ENCODE measurements at regions not wholly inside any gene's neighbourhood (a gene's known extent, or its start where the extent isn't known, plus 50 kb on each side); places are given as distances from the start of the nearest gene placed in this dataset.
"Not testable (repeated sequence)": the region's sequence is repeated elsewhere in the genome, so short reads cannot be mapped to it uniquely, and the experiment has no call there.

DNA sequence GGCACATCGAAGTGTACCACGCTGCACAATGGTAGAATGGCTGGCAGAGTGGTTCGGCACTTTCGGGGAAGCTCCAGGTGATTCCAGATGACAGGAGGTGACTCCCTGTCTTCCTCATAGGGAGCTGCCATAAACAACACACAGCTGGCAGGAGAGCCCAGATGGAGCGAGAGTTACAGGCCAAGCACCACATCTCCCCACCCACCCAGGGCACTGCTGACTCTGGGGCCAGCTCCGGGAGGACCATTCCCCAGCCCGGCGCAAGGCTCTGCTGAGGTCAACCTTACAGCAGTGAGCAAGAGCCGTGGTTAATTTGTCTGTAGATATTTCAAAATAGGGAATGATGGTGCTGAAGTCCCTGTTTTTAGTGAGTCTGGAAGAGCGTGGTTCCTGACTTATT, 78.8 kb upstream of the HMGXB4 start:
- no peak for DNase-seq (ENCODE audit: low read depth in 1 of 2, low spot score in 1 of 2)

DNA sequence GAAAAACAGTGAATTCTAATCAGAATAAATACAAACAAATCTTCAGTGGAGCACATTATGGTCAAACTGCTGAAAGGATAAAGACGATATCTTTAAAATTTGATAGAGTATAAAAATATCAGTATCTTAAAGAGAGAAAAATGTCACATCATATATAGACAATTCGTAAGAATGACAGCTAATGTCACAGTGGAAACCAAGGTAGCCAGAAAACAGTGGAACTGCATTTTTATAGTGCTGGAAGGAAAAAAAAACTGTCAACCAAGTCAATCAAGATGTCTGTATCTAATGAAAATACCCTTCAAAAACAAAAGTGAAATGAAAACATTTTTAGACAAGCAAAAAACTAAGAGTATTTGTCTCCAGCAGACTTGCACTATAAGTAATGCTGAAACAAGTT, 73.4 kb upstream of the HMGXB4 start:
- DNase-seq (ENCODE audit: low read depth in 1 of 2, low spot score in 1 of 2) = no peak

DNA sequence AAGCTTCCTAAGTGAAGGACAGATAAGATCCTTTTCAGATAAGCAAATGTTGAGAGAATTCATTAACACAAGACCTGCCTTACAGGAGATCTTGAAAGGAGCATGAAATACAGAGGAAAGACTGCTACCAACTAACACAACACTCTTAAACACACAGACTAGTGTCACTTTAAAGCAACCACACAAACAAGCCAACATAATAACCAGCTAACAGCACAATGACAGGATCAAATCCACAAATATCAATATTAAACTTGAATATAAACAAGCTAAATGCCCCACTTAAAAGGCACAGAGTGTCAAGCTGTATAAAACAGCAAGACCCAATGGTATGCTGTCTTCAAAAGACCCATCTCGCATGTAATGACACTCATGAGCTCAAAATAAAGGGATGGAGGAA, 70.8 kb upstream of the HMGXB4 start:
- no peak for DNase-seq (ENCODE audit: low read depth in 1 of 2, low spot score in 1 of 2)

DNA sequence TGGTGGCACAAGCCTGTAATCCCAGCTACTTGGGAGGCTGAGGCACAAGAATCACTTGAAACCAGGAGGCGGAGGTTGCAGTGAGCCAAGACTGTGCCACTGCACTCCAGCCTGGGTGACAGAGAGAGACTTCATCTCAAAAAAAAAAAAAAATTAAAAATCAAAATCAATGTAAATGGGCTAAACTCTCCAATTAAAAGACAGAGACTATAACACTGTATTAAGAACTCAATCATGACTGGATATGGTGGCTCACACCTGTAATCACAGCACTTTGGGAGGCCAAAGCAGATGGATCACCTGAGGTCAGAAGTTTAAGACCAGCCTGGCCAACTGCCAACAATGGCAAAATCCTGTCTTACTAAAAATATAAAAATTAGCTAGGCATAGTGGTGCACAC, 68.4 kb upstream of the HMGXB4 start:
- DNase-seq (ENCODE audit: low read depth in 1 of 2, low spot score in 1 of 2) = not testable (repeated sequence)

DNA sequence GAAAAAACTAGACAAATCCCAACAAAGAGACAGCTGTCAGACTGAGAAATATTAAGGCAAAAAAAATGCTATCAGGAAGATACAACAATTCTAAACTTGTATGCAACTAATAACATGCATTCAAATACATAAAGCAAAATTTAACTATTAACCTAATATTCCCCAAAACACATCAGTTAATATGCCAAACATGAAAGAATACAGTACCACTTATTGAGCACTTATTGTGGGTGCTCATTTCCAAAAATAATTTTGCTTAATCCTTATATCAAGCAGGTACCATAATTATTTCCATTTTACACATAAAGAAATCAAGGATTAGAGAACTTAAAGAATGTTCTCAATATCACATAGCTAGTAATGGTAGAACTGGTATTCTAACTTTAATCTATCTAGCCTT, 67.7 kb upstream of the HMGXB4 start:
- no peak for DNase-seq (ENCODE audit: low read depth in 1 of 2, low spot score in 1 of 2)

DNA sequence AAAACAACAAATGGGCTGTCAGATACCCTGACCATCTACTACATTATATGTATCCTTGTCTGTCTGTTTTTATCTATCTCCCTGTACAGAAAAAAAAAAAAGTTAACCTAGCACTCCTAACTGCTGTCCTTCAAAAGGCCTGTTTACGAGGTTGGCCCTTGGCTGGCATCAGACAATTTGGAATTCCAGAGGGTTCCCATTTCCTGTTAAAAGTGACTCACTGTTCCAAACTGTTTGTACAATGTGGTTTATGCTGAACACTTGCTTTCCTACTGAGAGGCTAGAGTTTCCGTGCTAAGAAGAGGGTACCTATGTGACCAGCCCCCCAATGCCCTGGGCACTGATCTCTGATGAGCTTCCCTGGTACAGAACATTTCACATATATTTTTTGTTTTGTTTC, 65.9 kb upstream of the HMGXB4 start:
- no peak for DNase-seq (ENCODE audit: low read depth in 1 of 2, low spot score in 1 of 2)

DNA sequence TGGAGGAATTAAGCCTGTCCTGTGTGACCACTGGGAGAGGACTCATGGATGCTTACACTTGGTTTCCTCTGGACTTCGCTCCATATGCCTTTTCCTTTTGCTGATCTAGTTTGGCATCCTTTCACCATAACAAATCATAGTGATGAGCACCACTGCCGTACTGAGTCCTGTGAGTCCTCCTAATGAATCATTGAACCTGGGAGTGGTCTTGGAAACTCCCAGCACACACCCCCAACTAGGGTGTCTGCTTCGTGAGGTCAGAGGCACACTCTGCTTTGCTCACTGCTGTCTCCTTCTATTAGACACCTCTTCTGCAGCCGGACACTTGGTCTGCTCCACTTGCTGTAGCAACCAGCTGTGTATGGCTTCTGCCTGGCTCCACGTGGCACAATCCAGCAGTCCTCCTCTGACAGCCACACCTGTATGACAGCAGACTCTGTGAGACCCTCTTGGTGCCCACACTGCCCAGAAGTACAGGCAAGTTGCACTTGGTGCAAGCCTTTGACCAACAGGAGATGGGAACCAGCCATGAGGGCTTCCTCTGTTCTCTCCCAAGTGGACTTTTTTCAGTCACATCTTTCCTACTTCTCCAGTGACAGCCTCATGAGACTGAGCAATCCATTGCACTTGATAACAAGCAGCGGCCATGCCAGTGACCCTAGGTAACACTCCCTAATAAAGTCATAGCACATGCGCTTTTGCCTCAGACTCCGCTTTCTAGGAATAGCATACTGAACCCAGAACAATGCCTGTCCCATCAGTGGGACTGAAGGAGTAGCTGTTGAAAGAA, 65.0 kb upstream of the HMGXB4 start:
- DNase-seq (ENCODE audit: low read depth in 1 of 2, low spot score in 1 of 2) = no peak

DNA sequence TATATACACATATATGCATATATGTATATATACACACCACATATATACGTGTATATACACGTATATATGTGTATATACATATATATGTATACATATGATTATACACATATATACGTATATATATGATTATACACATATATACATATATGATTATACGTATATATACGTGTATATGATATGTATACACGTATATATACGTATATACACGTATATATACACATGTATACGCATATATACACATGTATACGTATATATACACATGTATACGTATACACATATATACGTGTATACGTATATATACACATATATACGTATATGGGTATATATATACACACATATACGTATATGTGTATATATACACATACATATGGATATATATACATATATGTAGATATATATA, 62.1 kb upstream of the HMGXB4 start:
- DNase-seq (ENCODE audit: low read depth in 1 of 2, low spot score in 1 of 2) = no peak

DNA sequence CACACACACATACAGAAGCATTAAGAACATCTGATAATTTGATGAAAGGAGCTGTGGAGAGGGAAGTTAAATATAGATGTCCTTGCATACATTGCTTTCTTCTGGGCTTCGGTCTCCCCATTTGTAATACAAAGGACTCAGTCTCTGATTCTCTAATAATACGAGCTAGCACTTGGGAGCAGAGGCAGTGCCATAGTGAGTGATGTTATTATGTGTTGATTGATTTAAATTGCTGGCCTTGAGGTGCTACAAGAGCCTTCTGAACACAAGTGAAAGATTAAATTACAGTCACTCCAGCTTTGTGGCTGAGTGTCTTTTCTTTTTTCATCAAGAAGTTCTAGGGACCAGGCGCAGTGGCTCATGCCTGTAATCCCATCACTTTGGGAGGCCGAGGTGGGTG, 61.5 kb upstream of the HMGXB4 start:
- no peak for DNase-seq (ENCODE audit: low read depth in 1 of 2, low spot score in 1 of 2)

DNA sequence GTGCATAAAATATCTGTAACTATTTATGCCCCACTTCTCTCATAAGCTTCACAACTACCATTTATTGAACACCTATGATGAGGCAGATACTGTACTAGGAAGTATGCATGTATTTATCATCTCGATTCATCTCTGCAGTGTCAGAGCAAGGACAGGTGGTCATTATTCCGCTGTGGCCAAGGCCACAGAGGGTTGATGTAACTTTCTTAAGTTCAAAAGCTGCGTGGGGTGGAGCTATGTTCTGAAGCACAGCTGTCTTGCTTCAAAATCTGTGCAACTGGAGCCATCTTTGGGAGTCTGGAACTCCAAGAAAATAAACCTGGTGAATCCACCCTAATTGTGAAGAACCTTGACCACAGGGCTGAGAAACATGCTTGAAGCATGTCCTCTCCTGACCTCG, 60.2 kb upstream of the HMGXB4 start:
- no peak for DNase-seq (ENCODE audit: low read depth in 1 of 2, low spot score in 1 of 2)

DNA sequence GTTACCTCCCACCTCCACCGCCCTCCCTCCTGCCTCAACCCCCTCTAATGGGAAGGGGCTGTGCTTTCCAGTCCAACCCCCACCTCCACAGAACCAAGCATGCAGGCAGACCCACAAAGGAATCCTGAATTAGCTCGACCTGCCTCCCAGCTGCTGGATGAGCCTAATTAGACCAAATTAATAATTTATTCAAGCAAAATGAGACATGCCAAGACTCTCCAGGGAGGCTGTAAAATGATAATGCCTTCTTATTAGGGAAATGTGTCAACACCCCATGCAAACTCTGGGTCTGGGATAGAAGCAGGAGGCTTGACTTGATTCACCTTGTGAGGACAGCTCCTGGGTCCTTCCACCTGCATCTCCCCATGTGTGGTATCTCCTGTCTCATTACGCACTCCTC, 59.4 kb upstream of the HMGXB4 start:
- DNase-seq (ENCODE audit: low read depth in 1 of 2, low spot score in 1 of 2) = no peak

DNA sequence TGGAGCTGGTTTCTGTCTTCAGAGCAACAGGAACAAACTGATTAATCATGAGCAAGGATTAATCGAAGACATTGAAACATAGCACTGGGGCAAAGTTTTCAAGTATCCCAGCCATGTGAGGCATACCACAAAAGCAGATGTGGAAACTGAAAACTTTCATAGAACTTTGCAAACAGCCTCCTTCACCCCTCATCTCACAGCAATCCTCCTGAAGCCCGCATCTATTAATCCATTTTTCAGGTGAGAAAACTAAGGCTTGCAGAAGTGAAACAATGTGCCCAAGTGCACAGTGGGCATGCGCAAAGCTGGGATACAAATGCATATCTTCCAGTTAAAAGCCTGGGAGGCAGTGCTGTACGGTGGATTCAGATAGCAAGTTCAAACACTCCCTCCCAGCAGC, 58.6 kb upstream of the HMGXB4 start:
- no peak for DNase-seq (ENCODE audit: low read depth in 1 of 2, low spot score in 1 of 2)

DNA sequence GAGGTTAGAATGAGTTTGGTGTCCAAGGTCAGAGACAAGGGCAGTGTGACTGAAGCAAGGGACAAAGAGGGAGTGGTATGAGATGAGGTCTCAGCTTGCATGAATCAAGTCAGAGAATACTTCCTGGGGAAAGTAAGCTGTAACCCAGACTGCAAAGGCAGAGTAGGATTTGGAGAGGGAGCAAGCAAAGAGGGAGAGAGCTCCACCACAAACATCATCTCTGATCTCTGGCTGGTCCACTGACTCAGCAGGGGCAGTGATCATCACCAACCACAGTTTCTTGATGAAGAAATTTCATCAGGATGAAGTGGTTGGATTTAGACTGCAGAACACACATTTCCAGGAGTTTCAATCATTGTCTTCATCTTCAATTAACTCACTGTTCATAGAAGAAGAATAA, 54.9 kb upstream of the HMGXB4 start:
- DNase-seq (ENCODE audit: low read depth in 1 of 2, low spot score in 1 of 2) = no peak

DNA sequence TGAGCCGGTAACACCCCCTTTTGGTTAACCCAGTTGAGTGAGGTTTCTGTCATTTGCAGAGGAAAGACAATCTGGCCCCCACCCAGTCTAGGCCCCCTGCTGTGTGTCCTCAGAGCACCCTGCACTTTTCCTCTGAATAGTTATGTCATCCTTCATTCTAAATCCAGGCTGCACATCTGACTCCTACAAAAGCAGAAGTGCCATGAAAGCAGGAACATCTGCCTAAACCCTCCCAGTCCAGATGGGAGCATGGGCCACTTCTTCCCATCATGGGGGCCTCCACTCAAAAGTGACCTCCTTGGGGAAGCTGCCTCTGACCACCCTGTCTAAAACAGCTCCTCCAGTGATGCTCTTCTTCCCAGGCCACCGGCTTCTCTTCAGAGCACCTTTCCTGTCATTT, 53.7 kb upstream of the HMGXB4 start:
- DNase-seq (ENCODE audit: low read depth in 1 of 2, low spot score in 1 of 2) = no peak

DNA sequence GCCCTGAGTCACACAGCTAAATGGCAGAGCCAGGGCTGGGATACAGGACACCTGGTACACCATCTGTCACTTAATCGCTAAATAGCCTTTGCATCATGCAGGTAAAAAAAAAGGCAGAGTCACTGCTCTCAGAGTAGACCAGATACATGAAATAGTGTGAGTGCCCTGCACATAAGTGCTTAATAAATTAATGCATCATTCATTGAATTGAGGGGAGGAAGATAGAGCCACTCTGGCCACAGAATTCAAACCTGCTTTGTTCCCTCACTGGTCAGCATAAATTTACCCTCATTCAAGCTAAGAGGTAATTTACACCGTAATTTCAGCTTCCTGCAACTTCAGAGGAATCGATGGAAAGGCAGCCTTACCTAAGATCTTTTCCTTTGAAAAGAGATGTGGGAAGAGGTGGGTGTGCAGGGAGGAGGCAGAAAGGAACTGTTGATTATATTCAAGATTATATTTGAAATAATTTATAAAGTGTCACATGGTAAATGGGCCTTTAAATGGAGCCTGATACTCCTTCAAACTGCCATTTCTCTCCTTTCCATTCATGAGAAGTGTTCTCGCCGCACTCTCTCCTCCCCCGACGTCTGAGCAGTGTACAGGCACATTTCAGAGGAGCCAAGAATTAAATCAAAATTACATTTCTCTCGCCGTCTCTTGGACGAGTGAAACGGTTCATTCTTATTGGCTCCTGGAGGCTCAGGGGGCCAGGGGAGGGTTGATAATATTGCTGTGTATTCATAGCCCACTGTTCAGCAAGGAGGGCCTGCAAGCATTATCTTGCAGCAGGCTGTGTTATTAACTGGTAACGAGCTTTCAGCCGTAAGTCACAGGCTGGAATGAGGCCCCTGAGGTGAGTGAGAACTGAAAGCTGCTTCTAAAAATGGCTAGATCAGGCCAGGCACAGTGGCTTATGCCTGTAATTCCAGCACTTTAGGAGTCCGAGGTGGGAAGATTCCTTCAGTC, 52.2 kb upstream of the HMGXB4 start:
- DNase-seq (ENCODE audit: low read depth in 1 of 2, low spot score in 1 of 2) = no peak

DNA sequence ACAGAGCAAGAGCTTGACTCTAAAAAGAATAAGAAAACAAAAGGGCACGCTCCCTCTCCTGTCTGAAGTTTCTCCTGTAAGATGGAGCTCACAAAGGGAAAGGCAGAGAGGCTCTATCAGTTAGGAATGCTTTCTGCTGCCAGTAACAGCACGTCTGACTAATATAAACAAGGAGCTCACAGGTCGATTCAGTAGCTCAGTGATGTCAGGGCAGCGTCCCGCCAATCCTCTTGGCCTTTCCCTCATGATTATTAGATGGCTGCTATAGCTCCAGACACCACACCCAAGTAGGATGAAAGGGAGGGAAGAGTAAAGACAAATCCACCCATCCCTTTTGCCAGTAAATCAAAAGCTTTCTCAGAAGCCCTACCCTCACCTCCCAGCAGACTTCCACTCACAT, 51.3 kb upstream of the HMGXB4 start:
- no peak for DNase-seq (ENCODE audit: low read depth in 1 of 2, low spot score in 1 of 2)

DNA sequence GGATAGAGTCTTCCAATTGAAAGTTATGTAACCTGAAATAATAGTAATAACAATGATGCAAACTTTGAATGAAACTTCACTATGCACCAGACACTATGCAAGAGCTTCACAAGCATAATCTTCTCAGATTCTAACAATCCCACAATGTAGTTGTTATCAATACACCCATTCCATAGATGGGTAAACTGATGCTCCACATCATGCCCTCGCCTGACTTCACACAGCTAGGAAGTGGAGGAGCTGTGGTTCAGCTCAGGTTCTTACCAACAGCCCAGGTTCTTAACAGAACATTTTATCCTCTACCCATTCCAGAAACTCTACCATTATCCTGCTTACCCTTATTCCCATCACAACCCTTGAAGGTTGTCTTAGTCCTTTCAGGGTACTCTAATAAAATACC, 50.4 kb upstream of the HMGXB4 start:
- no peak for DNase-seq (ENCODE audit: low read depth in 1 of 2, low spot score in 1 of 2)

Measured in activated T-helper 1 cell treated with anti-CD3 and anti-CD28 coated beads, Interleukin-2, amount 50 U/mL, for 16 hours (primary cell).